A673 (cell line): ENCODE measurements at regions not wholly inside any gene's neighbourhood (a gene's known extent, or its start where the extent isn't known, plus 50 kb on each side); places are given as distances from the start of the nearest gene placed in this dataset.

ENCODE experiments used
- BruUV-seq: library from RNA; stranded (reverse); fragments of 400-500 nt; replicated peaks from 2 replicates; lab custom pipeline; 2021; lab: Mats Ljungman, UMichigan
- CTCF ChIA-PET: fragments of 300-600 bp; sonication (Branson Sonifier 250); formaldehyde crosslinking; loops from one replicate; lab custom pipeline; 2022; ENCODE audit warnings: antibody characterized with exemption; lab: Charles Lee
- POLR2A ChIA-PET: fragments of 300-600 bp; sonication (Branson Sonifier 250); formaldehyde crosslinking; loops from one replicate; lab custom pipeline; 2022; ENCODE audit warnings: antibody characterized with exemption; ENCODE audit not compliant: low non-redundant PET; lab: Charles Lee
- DNase-seq: peaks from one replicate; pipeline ENCODE4 v3.0.0-alpha.2; 2015; ENCODE audit warnings: low spot score
- H3K27ac ChIP-seq: fragments of 200-600 bp; sonication (generic); 2 replicates; pipeline ENCODE4 v1.5.1; 2016; ENCODE audit warnings: mixed run types, low read depth, mild to moderate bottlenecking, mixed read lengths, antibody characterized with exemption, low read length; ENCODE audit not compliant: poor library complexity, severe bottlenecking
- H3K27me3 ChIP-seq: fragments of 200-600 bp; sonication (generic); replicated peaks from 2 replicates; pipeline ENCODE4 v1.6.1; 2017; ENCODE audit warnings: mixed run types, low read depth, mild to moderate bottlenecking, mixed read lengths, antibody characterized with exemption, low read length; ENCODE audit not compliant: insufficient read depth, poor library complexity
- H3K36me3 ChIP-seq: fragments of 200-600 bp; sonication (generic); 2 replicates; pipeline ENCODE4 v1.6.1; 2016; ENCODE audit warnings: mixed run types, mild to moderate bottlenecking, mixed read lengths, antibody characterized with exemption, low read length; ENCODE audit not compliant: insufficient read depth, poor library complexity, severe bottlenecking
- H3K4me1 ChIP-seq: fragments of 200-600 bp; sonication (generic); 2 replicates; pipeline ENCODE4 v1.6.1; 2017; ENCODE audit warnings: mixed run types, mild to moderate bottlenecking, mixed read lengths, antibody characterized with exemption, low read length; ENCODE audit not compliant: insufficient read depth, poor library complexity, severe bottlenecking
- H3K4me3 ChIP-seq: fragments of 200-600 bp; sonication (generic); 2 replicates; pipeline ENCODE4 v1.5.1; 2016; ENCODE audit warnings: low read depth, mixed run types, mild to moderate bottlenecking, mixed read lengths, low read length; ENCODE audit not compliant: poor library complexity, severe bottlenecking
- H3K9me3 ChIP-seq: fragments of 200-600 bp; sonication (generic); 2 replicates; pipeline ENCODE4 v1.6.1; 2016; ENCODE audit warnings: mixed run types, low read depth, mild to moderate bottlenecking, mixed read lengths, antibody characterized with exemption, low read length; ENCODE audit not compliant: poor library complexity, severe bottlenecking
- EZH2 ChIP-seq: fragments of 200-600 bp; sonication (generic); IDR thresholded peaks from 2 replicates; pipeline ENCODE4 v1.6.1; 2017; ENCODE audit warnings: borderline replicate concordance, low read depth, mild to moderate bottlenecking, mixed read lengths, antibody characterized with exemption, low read length; ENCODE audit not compliant: poor library complexity, severe bottlenecking
- intact Hi-C: fragments of 100-400 bp; cut with micrococcal nuclease; formaldehyde crosslinking; loops from one replicate; pipeline ENCODE4 v1.10.0; 2022; ENCODE audit not compliant: unreplicated experiment
- TF ChIP-seq, protein P1 (sequence below): fragments of 300-800, 200-600 bp; sonication (generic); conservative IDR thresholded peaks from 2 replicates; pipeline ENCODE4 v1.5.1; 2017; ENCODE audit warnings: low read depth, mild to moderate bottlenecking, antibody characterized with exemption, low read length, moderate library complexity, mixed read lengths

DNA sequence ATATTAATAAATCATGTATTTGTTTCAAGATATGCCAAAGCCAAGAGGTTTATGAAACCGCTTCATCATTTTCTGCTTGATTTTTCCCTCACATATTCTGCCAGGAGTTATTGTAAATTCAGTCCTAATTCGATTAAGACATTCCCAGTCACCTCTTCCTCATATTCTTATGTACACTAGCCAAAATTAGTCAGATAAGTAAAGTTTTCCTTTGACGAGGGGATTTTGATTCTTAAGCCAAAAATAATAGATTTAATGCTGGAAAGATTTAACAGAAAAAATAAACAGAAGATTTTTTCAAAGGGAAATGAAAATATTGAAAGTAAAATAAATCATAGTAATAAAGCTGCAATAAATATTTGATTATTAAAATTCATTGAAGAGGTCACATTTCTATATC, 51.0 kb upstream of the VEGFC start:
- peaks cover 6% of the 10 kb centered on the region for H3K4me1 ChIP-seq
- H3K27ac ChIP-seq = no peak overlapping the region

DNA sequence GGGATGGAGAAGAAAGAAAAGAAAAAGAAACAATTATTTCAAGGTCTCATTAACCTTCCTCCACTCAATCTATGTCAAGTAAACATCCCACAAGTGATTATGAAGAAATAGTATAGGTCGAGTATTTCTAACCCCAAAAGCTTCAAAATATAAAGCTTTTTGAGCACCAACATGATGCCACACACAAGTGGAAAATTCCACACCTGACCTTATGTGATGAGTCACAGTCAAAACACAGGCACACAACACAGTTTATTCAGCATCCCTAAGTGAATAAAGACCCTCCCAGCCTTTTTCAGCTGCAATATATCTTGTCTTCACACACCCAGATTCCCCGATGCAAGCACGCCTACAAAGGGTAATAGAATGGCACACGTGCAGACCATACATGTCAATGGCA, 51.7 kb upstream of the VEGFC start:
- no peaks in the 10 kb centered on the region for H3K36me3 ChIP-seq
- no peak overlapping the region for H3K27ac ChIP-seq
- POLR2A ChIA-PET = no interaction called here
- DNase-seq = no peak
- H3K27me3 ChIP-seq = peaks cover 8% of the 10 kb centered on the region
- H3K4me1 ChIP-seq = peaks cover 6% of the 10 kb centered on the region
- intact Hi-C loops = no loop called here
- no peak for TF ChIP-seq EZH2
- TF ChIP-seq, protein P1, sequence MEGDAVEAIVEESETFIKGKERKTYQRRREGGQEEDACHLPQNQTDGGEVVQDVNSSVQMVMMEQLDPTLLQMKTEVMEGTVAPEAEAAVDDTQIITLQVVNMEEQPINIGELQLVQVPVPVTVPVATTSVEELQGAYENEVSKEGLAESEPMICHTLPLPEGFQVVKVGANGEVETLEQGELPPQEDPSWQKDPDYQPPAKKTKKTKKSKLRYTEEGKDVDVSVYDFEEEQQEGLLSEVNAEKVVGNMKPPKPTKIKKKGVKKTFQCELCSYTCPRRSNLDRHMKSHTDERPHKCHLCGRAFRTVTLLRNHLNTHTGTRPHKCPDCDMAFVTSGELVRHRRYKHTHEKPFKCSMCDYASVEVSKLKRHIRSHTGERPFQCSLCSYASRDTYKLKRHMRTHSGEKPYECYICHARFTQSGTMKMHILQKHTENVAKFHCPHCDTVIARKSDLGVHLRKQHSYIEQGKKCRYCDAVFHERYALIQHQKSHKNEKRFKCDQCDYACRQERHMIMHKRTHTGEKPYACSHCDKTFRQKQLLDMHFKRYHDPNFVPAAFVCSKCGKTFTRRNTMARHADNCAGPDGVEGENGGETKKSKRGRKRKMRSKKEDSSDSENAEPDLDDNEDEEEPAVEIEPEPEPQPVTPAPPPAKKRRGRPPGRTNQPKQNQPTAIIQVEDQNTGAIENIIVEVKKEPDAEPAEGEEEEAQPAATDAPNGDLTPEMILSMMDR = no peak
- no peaks in the 10 kb centered on the region for H3K9me3 ChIP-seq
- CTCF ChIA-PET = no interaction called here
- no peak overlapping the region for H3K4me3 ChIP-seq
- BruUV-seq = no TSS peak

More for the DNA sequence above, 51.0 kb upstream of the VEGFC start:
- DNase-seq = no peak
- no TSS peak for BruUV-seq
- TF ChIP-seq, protein P1 = no peak
- TF ChIP-seq EZH2 = no peak
- ChIA-PET CTCF (no interaction called here), POLR2A (no interaction called here)
- no peak overlapping the region for H3K4me3 ChIP-seq
- no peaks in the 10 kb centered on the region for H3K36me3 ChIP-seq
- intact Hi-C loops = no loop called here
- H3K27me3 ChIP-seq = peaks cover 7% of the 10 kb centered on the region
- H3K9me3 ChIP-seq = no peaks in the 10 kb centered on the region

DNA sequence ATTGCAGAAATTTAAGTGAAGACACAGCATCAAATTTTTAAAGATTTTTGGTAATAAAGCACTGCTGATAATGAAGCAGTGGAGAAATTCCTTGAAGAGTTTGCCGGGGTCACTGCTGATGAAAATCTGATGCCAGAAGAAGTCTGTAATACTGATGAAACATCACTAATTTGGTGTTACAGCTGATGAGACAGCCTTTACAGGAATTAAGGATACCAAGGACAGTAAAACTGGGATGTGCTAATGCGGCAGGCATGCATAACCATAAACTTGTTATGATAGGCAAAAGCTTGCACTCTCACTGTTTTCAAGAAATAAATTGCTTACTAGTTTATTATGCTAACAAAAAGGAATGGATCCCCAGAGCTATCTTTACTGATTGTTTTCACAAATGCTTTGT, 52.9 kb upstream of the VEGFC start:
- Histone ChIP-seq H3K4me1 (peaks cover 6% of the 10 kb centered on the region), H3K4me3 (no peak overlapping the region), H3K36me3 (no peaks in the 10 kb centered on the region), H3K9me3 (no peaks in the 10 kb centered on the region), H3K27ac (no peak overlapping the region), H3K27me3 (peaks cover 12% of the 10 kb centered on the region)
- no TSS peak for BruUV-seq
- ChIA-PET CTCF (no interaction called here), POLR2A (no interaction called here)
- no peak for DNase-seq
- intact Hi-C loops = no loop called here
- TF ChIP-seq EZH2 = no peak
- TF ChIP-seq, protein P1 = no peak
